ENCODE measurements at regions not wholly inside any gene's neighbourhood (a gene's known extent, or its start where the extent isn't known, plus 50 kb on each side); places are given as distances from the start of the nearest gene placed in this dataset.

GRCh38 chr4:152011469-152011868 is 250.7 kb upstream of the GATB start:
- H3K4me3 ChIP-seq (ENCODE audit: low read length in 3 of 3): no peak overlapping the region
- H3K27ac ChIP-seq (ENCODE audit: low read depth, low read length): no peak overlapping the region
- no peaks in the 10 kb centered on the region for H3K36me3 ChIP-seq (ENCODE audit: control insufficient read depth in 3 of 3, insufficient read depth in 3 of 3, low read length in 3 of 3)
- no peaks in the 10 kb centered on the region for H3K9me3 ChIP-seq (ENCODE audit: control insufficient read depth in 3 of 3, low read length in 3 of 3)
- peaks cover 0 to 4% (median 0%) of the 10 kb centered on the region in 3 donors for H3K4me1 ChIP-seq (ENCODE audit: control insufficient read depth in 3 of 3, insufficient read depth in 3 of 3, low read length in 3 of 3)
- H3K27me3 ChIP-seq (ENCODE audit: control insufficient read depth in 3 of 3, insufficient read depth in 3 of 3, low read length in 3 of 3): no peaks in the 10 kb centered on the region
- H3K9ac ChIP-seq (ENCODE audit: low read depth in 1 of 3, low read length in 3 of 3): no peak overlapping the region

DNA sequence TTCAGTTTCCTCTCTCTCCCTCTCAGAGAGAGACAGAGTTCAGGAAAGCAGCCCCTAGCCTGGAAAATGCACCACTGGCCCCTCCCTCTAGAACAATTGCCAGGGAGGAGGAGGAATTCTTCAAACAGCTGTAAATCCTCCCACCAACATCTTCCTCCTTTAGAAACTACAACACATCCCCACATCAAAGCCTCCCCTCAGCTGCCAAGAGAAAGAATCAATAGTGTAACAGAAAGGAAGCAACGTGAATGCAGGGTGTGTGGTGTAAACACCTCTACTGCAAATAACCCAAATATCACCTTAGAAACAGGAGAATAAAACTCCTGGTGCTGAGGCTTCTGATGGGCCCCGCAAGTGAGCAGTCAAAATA is 249.9 kb upstream of the GATB start:
- H3K4me3 ChIP-seq (ENCODE audit: low read length in 3 of 3): no peak overlapping the region
- H3K27ac ChIP-seq (ENCODE audit: low read depth, low read length): no peak overlapping the region
- no peaks in the 10 kb centered on the region for H3K36me3 ChIP-seq (ENCODE audit: control insufficient read depth in 3 of 3, insufficient read depth in 3 of 3, low read length in 3 of 3)
- H3K4me1 ChIP-seq (ENCODE audit: control insufficient read depth in 3 of 3, insufficient read depth in 3 of 3, low read length in 3 of 3): peaks cover 0 to 4% (median 0%) of the 10 kb centered on the region in 3 donors
- H3K27me3 ChIP-seq (ENCODE audit: control insufficient read depth in 3 of 3, insufficient read depth in 3 of 3, low read length in 3 of 3): no peaks in the 10 kb centered on the region
- H3K9ac ChIP-seq (ENCODE audit: low read depth in 1 of 3, low read length in 3 of 3): no peak overlapping the region
- no peaks in the 10 kb centered on the region for H3K9me3 ChIP-seq (ENCODE audit: control insufficient read depth in 3 of 3, low read length in 3 of 3)

GRCh38 chr4:152009983-152010709 is 249.3 kb upstream of the GATB start:
- no peaks in the 10 kb centered on the region for H3K9me3 ChIP-seq (ENCODE audit: control insufficient read depth in 3 of 3, low read length in 3 of 3)
- no peak overlapping the region for H3K4me3 ChIP-seq (ENCODE audit: low read length in 3 of 3)
- H3K4me1 ChIP-seq (ENCODE audit: control insufficient read depth in 3 of 3, insufficient read depth in 3 of 3, low read length in 3 of 3): peaks cover 0 to 4% (median 0%) of the 10 kb centered on the region in 3 donors
- H3K27me3 ChIP-seq (ENCODE audit: control insufficient read depth in 3 of 3, insufficient read depth in 3 of 3, low read length in 3 of 3): no peaks in the 10 kb centered on the region
- H3K36me3 ChIP-seq (ENCODE audit: control insufficient read depth in 3 of 3, insufficient read depth in 3 of 3, low read length in 3 of 3): no peaks in the 10 kb centered on the region
- no peak overlapping the region for H3K9ac ChIP-seq (ENCODE audit: low read depth in 1 of 3, low read length in 3 of 3)
- no peak overlapping the region for H3K27ac ChIP-seq (ENCODE audit: low read depth, low read length)

DNA sequence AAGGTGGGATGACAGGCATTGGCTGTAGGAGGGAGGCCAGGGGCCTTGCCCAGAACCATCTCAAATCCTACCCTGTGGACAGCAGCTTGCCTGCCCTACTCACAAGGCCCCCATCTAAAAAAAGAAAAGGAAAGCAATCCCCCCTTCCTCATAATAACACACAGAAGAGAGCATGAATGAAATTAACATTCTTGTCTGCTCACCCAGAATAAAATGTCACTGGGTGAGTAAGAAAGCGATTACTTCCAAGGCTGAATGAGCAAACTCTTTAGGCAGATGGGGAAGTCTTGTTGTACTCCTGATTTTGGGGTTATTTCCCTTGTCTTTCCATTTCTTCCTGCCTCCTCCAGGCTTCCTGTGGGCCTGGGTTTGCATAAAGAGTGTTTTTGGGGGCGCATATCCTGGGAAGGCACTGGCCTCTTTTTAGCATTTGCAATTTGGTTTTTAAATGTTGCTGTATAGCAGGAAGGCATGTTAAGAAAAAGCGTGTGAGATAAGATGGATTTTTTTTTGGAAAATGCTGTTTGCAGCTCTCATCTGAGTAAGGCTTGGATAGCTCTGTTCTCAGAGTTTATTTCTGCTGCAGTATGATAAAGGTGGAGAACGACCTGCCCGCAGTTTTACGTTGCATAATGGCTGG is 248.3 kb upstream of the GATB start:
- Histone ChIP-seq H3K9ac (ENCODE audit: low read depth in 1 of 3, low read length in 3 of 3) (no peak overlapping the region), H3K4me3 (ENCODE audit: low read length in 3 of 3) (no peak overlapping the region)

DNA sequence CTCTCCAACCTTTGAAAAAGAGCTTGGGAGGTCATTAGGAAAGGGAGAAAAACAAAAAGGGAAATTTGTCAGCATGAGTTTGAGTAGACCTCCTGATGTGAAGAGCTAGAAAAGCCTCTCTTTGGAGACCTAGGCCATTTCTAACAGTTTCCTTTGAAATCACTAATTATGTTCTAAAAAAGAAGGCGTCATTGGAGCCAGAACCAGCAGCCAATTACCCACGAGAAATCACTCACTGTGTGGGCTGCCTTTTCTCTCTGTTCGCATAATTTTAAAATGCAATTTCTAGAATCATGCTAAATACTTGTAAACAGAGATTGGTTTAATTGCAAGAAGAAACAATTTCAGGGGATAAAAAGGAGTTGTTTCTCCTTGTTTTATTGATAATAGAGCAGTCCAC is 246.3 kb upstream of the GATB start:
- H3K4me1 ChIP-seq (ENCODE audit: control insufficient read depth in 3 of 3, insufficient read depth in 3 of 3, low read length in 3 of 3): peaks cover 0 to 4% (median 0%) of the 10 kb centered on the region in 3 donors
- peaks cover 0 to 3% (median 0%) of the 10 kb centered on the region in 3 donors for H3K27me3 ChIP-seq (ENCODE audit: control insufficient read depth in 3 of 3, insufficient read depth in 3 of 3, low read length in 3 of 3)
- H3K36me3 ChIP-seq (ENCODE audit: control insufficient read depth in 3 of 3, insufficient read depth in 3 of 3, low read length in 3 of 3): no peaks in the 10 kb centered on the region
- H3K27ac ChIP-seq (ENCODE audit: low read depth, low read length): no peak overlapping the region
- no peaks in the 10 kb centered on the region for H3K9me3 ChIP-seq (ENCODE audit: control insufficient read depth in 3 of 3, low read length in 3 of 3)
- no peak overlapping the region for H3K4me3 ChIP-seq (ENCODE audit: low read length in 3 of 3)
- H3K9ac ChIP-seq (ENCODE audit: low read depth in 1 of 3, low read length in 3 of 3): no peak overlapping the region

More for the DNA sequence above, 248.3 kb upstream of the GATB start:
- peaks cover 0 to 4% (median 0%) of the 10 kb centered on the region in 3 donors for H3K4me1 ChIP-seq (ENCODE audit: control insufficient read depth in 3 of 3, insufficient read depth in 3 of 3, low read length in 3 of 3)
- H3K9me3 ChIP-seq (ENCODE audit: control insufficient read depth in 3 of 3, low read length in 3 of 3): no peaks in the 10 kb centered on the region
- no peaks in the 10 kb centered on the region for H3K27me3 ChIP-seq (ENCODE audit: control insufficient read depth in 3 of 3, insufficient read depth in 3 of 3, low read length in 3 of 3)
- H3K36me3 ChIP-seq (ENCODE audit: control insufficient read depth in 3 of 3, insufficient read depth in 3 of 3, low read length in 3 of 3): no peaks in the 10 kb centered on the region
- H3K27ac ChIP-seq (ENCODE audit: low read depth, low read length): no peak overlapping the region

- no peaks in the 10 kb centered on the region for H3K9me3 ChIP-seq (ENCODE audit: control insufficient read depth in 3 of 3, low read length in 3 of 3)
- H3K4me3 ChIP-seq (ENCODE audit: low read length in 3 of 3): no peak overlapping the region
- no peaks in the 10 kb centered on the region for H3K36me3 ChIP-seq (ENCODE audit: control insufficient read depth in 3 of 3, insufficient read depth in 3 of 3, low read length in 3 of 3)
- H3K27ac ChIP-seq (ENCODE audit: low read depth, low read length): no peak overlapping the region
- no peak overlapping the region for H3K9ac ChIP-seq (ENCODE audit: low read depth in 1 of 3, low read length in 3 of 3)
- H3K4me1 ChIP-seq (ENCODE audit: control insufficient read depth in 3 of 3, insufficient read depth in 3 of 3, low read length in 3 of 3): peaks cover 0 to under 1% (median 0%) of the 10 kb centered on the region in 3 donors
- peaks cover 0 to 3% (median 0%) of the 10 kb centered on the region in 3 donors for H3K27me3 ChIP-seq (ENCODE audit: control insufficient read depth in 3 of 3, insufficient read depth in 3 of 3, low read length in 3 of 3)
Measured at GRCh38 chr4:152004801-152005200, 244.0 kb upstream of the GATB start.

- peaks cover 0 to 3% (median 0%) of the 10 kb centered on the region in 3 donors for H3K27me3 ChIP-seq (ENCODE audit: control insufficient read depth in 3 of 3, insufficient read depth in 3 of 3, low read length in 3 of 3)
- no peak overlapping the region for H3K27ac ChIP-seq (ENCODE audit: low read depth, low read length)
- no peak overlapping the region for H3K4me3 ChIP-seq (ENCODE audit: low read length in 3 of 3)
- H3K9me3 ChIP-seq (ENCODE audit: control insufficient read depth in 3 of 3, low read length in 3 of 3): no peaks in the 10 kb centered on the region
- H3K9ac ChIP-seq (ENCODE audit: low read depth in 1 of 3, low read length in 3 of 3): no peak overlapping the region
- H3K36me3 ChIP-seq (ENCODE audit: control insufficient read depth in 3 of 3, insufficient read depth in 3 of 3, low read length in 3 of 3): no peaks in the 10 kb centered on the region
- no peaks in the 10 kb centered on the region for H3K4me1 ChIP-seq (ENCODE audit: control insufficient read depth in 3 of 3, insufficient read depth in 3 of 3, low read length in 3 of 3)
Measured at GRCh38 chr4:152000518-152000917, 239.7 kb upstream of the GATB start.

- Histone ChIP-seq H3K36me3 (ENCODE audit: control insufficient read depth in 3 of 3, insufficient read depth in 3 of 3, low read length in 3 of 3) (no peaks in the 10 kb centered on the region), H3K27ac (ENCODE audit: low read depth, low read length) (no peak overlapping the region), H3K4me1 (ENCODE audit: control insufficient read depth in 3 of 3, insufficient read depth in 3 of 3, low read length in 3 of 3) (no peaks in the 10 kb centered on the region), H3K27me3 (ENCODE audit: control insufficient read depth in 3 of 3, insufficient read depth in 3 of 3, low read length in 3 of 3) (no peaks in the 10 kb centered on the region), H3K9me3 (ENCODE audit: control insufficient read depth in 3 of 3, low read length in 3 of 3) (no peaks in the 10 kb centered on the region), H3K4me3 (ENCODE audit: low read length in 3 of 3) (no peak overlapping the region), H3K9ac (ENCODE audit: low read depth in 1 of 3, low read length in 3 of 3) (no peak overlapping the region)
Measured at GRCh38 chr4:151998723-151999122, 237.9 kb upstream of the GATB start.

DNA sequence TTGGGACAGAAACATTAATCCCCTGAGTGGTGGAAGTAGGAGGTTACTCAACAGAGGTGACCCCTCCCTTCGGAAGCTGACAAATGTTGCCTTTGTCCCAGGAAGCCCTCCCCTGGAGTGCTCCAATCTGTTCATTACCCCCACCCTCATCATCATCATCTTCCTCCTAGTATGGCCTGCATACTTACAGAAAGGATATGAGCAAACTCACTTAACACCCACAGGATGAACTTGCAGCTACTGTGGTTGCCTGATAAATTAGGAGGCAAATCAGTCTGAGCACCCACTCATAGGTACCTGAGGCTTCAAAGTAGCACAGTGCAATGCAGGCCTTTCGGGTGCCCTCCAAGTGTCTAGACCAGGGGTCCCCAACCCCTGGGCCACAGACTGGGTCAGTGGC is 236.7 kb upstream of the GATB start:
- Histone ChIP-seq H3K4me3 (ENCODE audit: low read length in 3 of 3) (no peak overlapping the region), H3K27ac (ENCODE audit: low read depth, low read length) (no peak overlapping the region), H3K9ac (ENCODE audit: low read depth in 1 of 3, low read length in 3 of 3) (no peak overlapping the region), H3K27me3 (ENCODE audit: control insufficient read depth in 3 of 3, insufficient read depth in 3 of 3, low read length in 3 of 3) (no peaks in the 10 kb centered on the region), H3K9me3 (ENCODE audit: control insufficient read depth in 3 of 3, low read length in 3 of 3) (no peaks in the 10 kb centered on the region), H3K36me3 (ENCODE audit: control insufficient read depth in 3 of 3, insufficient read depth in 3 of 3, low read length in 3 of 3) (no peaks in the 10 kb centered on the region), H3K4me1 (ENCODE audit: control insufficient read depth in 3 of 3, insufficient read depth in 3 of 3, low read length in 3 of 3) (peaks cover 0 to 2% (median 0%) of the 10 kb centered on the region in 3 donors)

DNA sequence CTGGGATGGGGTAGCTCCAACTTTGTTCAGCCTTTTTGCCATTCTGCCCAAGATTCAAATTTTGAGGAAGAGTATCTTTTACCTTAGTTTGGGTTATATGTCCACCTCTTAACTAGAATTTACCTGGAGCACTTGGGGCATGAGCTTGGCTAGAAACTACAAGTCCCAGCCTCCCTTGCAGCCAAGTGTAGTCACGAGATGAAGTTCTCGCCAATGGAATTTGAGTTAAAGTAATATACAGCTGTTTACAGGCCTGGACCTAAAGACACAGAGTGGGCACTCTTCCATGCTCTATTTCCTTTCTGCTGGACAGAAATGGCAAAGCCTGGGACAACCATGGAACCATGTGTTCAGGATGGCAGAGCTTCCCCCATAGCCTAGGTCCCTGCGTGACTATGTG is 233.6 kb upstream of the GATB start:
- H3K27me3 ChIP-seq (ENCODE audit: control insufficient read depth in 3 of 3, insufficient read depth in 3 of 3, low read length in 3 of 3): no peaks in the 10 kb centered on the region
- no peak overlapping the region for H3K9ac ChIP-seq (ENCODE audit: low read depth in 1 of 3, low read length in 3 of 3)
- no peak overlapping the region for H3K4me3 ChIP-seq (ENCODE audit: low read length in 3 of 3)
- H3K4me1 ChIP-seq (ENCODE audit: control insufficient read depth in 3 of 3, insufficient read depth in 3 of 3, low read length in 3 of 3): peaks cover 4 to 8% (median 7%) of the 10 kb centered on the region in 3 donors
- H3K27ac ChIP-seq (ENCODE audit: low read depth, low read length): no peak overlapping the region
- no peaks in the 10 kb centered on the region for H3K36me3 ChIP-seq (ENCODE audit: control insufficient read depth in 3 of 3, insufficient read depth in 3 of 3, low read length in 3 of 3)
- H3K9me3 ChIP-seq (ENCODE audit: control insufficient read depth in 3 of 3, low read length in 3 of 3): no peaks in the 10 kb centered on the region
